ENCODE measurements at regions not wholly inside any gene's neighbourhood (a gene's known extent, or its start where the extent isn't known, plus 50 kb on each side); places are given as distances from the start of the nearest gene placed in this dataset.

GRCh38 chr5:174481737-174482136 lies 242.6 kb upstream of the MSX2 start:
- no peak for TF ChIP-seq POLR2AphosphoS5 (IDR thresholded peaks at IDR 0.05; ENCODE audit: low read depth, low read length)
- TF ChIP-seq CTCF (IDR thresholded peaks at IDR 0.05), result no peak

Data from Panc1 (cell line).